SHP77 treated with DMSO at 0.1 percent for 48 hours (cell line): ENCODE measurements at regions not wholly inside any gene's neighbourhood (a gene's known extent, or its start where the extent isn't known, plus 50 kb on each side); places are given as distances from the start of the nearest gene placed in this dataset.
A peak's percentile ranks its signal among the peaks of the same experiment; 100 is the strongest.
"Not testable (repeated sequence)": the region's sequence is repeated elsewhere in the genome, so short reads cannot be mapped to it uniquely, and the experiment has no call there.

Source experiments
- DNase-seq: peaks from one replicate; lab custom pipeline; 2025; lab: John Stamatoyannopoulos, UW

DNA sequence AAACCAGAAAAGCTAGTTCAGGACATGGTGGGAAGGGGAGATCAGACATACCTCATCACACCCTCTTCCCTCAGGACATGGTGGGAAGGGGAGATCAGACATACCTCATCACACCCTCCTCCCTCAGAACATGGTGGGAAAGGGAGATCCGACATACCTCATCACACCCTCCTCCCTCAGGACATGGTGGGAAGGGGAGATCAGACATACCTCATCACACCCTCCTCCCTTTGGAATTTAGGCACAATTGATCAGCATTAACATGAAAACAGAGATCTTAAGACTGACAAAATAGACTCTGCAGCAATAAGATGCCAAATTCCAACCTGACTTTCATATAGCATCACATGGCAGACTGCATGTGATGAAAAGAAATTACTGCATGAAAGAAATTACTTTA, 412.7 kb upstream of the ZNF717 start:
- DNase-seq: no peak

DNA sequence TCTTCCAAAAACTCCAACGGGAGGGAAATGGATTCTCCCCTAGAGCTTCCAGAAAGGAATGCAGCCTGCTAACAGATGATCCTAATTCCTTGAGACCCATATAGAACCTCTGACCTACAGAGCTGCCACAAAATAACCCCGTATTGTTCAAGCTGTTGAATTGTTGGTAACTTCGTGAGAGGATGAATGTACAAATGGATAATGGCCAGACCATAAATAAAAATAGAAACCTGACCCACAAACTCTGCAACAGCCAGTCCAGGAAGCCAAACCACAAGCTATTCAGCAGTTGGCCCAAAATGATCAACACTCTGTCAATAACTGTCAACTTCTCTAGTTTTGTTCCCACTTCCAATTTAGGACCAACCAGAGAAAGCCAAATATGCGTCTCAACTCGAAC, 414.0 kb upstream of the ZNF717 start:
- no peak for DNase-seq

DNA sequence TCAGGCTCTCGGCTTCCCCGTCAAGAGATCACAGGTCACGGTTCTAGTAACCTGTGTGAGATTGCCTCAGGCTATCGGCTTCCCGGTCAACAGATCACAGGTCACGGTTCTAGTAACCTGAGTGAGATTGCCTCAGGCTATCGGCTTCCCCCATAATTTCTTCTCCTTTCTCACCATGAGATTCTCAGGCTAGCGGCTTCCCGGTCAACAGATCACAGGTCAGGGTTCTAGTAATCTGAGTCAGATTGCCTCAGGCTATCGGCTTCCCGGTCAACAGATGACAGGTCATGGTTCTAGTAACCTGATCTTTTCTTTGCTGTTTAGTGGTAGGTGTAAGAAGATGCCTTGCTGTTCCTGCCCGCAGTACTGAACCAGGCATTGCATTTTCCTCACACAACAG, 418.2 kb upstream of the ZNF717 start:
- DNase-seq: no peak

DNA sequence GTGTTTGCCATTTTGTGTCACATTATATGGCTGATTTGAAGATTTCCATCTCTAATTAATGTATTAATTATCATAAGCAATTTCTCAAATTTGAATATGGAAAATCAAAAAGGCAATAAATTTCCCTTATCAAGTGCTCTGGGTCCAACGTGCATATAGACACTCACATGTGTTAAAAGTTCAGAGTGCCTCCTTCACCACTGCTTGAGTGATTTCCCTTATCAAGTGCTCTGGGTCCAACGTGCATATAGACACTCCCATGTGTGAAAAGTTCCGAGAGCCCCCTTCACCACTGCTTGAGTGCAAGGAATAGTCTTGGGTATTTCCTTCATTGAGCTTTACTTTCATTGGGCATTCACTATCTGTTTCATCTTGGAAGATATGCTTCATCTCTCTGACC, 421.0 kb upstream of the ZNF717 start:
- DNase-seq: no peak

DNA sequence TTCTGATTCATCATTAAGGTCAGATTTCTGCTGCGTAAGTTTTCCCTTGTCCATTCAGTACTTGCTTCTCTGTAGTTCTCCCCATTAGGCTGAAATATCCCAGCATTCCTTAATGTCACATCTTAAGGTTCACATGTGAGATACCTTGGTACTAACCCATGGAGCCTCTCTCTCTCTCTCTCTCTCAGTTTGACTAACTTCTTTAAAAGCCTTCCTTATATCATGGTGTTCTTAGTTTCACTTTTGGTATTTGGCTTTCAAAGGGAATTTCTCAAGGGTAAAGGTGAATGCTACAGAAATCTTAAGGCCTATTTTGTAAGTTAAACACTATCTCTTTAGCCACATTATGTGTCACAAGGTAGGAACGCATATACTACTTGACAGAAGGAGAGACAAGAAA, 427.3 kb upstream of the ZNF717 start:
- no peak for DNase-seq

DNA sequence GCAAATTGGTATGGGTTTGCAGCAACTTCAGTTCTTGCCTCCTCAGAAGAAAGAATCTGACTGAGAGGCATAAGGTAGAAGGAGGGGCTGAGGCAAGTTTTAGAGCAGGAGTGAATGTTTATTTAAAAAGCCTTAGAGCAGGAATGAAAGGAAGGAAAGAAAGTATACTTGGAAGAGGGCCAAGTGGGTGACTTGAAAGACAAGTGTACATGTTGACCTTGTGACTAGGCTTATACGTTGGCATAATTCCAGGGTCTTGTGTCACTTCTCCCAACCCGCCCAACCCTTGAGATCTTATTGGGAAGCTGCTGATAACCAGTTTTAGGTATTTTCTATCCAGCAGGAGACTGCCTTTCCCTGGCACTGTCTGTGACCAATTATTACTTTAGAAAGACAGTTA, 436.9 kb upstream of the ZNF717 start:
- DNase-seq: no peak

DNA sequence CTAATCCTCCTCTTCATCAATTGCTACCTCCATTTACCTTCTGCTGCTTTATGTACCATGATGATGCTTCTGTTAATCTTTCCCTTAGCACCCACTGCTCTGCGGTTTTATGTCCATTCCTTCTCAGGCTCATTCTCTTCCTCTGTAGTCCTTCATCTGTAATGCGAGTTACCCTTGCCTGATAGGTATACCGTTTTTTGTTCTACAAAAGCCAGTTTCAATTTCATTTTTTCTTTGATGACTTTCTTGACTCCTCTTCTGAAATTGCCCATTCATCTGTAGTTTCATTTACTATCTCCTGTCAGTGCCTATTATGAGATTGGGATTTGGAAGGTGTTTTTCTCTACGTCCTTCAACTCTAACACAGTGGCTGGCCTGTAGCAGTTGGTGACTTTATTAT, 445.9 kb upstream of the ZNF717 start:
- DNase-seq: no peak

DNA sequence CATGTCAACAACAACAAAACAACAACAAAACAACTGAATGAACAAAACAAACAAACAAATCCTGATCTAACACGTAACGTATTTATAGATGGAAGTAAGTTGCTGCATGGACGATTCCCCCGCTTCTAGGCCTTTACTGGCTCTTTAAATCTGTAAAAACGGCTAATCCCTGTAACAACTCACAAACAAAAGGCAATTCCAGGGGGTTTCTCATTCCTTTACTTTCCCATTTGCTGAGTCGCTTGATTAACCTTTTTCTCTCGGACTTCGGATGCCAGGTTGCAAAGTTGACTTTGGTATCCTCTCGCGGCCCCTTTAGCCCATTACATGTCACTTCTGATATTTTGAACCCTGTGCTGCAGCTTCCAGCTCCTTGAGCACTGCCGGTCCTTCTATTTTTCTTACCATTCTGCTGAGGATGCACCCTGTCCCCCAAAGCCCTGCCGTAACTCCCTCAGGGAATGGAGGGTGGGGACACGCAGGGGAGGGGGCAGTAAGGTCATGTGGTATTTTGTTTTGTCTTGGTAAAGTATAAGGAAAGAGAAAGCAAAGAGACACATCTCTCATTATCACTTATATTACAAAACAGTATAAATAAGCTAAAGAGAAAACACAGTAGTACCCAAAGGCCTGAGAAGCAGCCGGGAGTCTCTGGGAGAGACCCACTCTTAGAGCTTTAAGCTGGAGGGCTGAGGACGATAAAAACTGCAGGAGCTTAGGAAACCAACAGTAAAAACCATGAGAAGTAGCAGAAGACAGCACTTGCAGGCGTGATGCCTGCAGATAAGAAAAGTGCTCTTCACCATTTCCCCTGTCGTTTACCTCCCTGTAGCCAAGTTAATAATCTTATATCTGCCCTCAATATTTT, 457.8 kb upstream of the ZNF717 start:
- DNase-seq: no peak

DNA sequence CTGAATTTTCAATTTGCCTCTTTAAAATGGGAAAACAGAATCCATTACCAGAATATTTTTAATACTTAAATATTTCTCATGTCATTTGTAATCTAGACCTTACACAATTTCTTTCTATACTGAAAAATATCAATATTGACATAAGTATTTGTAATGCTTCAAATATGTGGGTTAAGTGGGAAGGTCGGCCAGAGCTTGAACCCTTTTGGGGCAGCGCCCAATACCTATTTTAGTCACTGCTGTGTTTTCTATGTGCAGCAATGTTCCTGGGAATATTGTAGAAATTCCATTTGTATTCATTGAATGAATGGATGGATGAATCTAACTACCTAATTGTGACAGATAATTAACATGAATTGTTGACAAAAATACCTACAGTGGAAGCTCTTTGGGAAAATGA, 459.7 kb upstream of the ZNF717 start:
- no peak for DNase-seq

DNA sequence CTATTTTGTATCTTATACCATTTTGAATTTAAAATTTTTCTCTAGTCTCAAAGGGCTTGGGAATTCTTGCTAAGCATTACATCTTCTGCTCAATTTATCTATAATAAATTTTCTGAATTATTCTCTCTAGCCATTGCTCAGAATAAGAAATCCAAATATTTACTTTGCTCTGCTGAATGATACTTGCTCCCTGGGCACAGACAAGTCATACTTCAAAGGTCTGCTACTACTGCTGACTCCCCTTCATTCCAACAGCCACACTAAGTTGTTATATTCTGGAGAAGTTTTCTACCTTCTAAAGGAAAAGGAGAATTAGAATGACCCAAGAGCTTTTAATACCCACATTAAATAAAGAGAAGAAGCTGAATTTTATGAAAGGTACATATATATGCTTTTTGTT, 460.3 kb upstream of the ZNF717 start:
- DNase-seq: peak; percentile 5

DNA sequence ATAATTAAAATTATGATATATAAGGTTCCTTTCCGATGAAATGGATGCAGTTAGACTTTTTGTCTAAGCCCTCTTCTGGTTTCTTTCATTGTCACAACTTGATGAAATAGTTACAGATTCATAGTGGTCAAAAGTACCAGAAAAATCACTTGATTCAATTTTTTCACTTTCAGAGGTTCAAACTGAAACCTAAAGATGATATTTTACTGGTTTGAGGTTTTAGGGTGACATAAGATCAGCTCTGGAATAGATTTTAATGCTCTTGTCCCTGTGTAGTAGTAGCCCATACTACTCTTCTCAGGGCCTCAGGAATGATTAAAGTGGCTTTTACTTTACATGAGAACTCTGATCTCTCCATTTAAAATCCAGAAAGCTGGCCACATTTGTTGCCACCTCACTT, 479.1 kb upstream of the ZNF717 start:
- no peak for DNase-seq

DNA sequence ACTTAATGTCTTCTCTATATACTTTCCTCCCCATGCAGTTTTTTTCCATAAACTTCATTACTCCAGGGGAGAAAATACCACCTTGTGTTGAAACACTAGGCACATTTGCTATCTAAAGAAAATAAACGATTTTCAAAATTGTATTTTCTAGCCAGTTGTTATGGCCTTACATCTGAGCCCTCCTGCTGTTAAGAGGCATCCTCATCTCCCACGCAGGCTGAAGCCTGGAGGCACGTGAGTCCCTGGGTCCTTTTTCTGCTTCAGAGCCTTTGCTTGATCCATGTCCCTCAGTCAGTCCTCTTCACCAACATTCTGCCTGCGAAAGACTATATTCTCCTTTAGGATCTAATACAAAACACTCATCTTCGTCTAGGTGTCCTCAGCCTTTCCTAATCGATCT, 479.6 kb upstream of the ZNF717 start:
- DNase-seq: no peak

DNA sequence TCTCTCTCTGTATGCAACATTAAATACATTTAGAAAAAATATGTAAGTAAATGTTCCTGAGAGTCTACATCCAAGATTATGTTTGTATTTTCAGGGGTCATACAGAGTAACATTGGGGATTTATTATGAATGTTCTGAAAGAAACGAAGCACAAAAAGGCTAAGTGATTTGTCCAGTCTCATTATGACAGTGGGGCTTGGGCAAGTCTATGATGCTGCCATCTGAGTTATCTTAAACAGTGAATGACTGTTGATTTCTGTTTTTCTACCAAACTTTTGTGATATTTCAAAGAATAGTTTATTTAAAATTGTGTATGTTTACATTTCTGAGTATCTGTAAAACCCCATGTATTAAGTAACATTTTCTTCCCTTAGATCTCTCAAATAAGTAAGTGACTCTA, 481.2 kb upstream of the ZNF717 start:
- DNase-seq: no peak

DNA sequence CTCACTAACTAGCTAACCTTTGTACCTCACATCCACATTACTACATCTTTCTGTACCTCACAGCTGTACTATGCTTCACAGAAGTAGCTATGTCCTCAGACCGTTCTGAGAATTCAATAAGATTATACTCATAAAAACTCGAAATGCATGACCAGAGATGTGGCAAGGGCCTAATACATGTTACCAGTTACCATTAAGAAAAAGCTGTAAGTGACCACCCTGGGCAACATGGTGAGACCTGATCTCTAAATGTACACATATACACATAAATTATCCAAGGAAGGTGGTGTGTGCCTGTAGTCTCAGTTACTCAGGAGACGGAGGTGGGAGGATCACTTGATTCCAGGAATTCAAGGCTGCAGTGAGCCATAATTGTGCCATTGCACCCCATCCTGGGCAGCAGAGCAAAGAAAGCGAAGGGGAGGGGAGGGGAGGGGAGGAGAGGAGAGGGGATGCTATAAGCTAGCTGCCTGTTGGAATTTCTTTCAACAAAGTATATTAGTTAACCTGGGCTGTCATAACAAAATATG, 482.6 kb upstream of the ZNF717 start:
- DNase-seq: no peak

DNA sequence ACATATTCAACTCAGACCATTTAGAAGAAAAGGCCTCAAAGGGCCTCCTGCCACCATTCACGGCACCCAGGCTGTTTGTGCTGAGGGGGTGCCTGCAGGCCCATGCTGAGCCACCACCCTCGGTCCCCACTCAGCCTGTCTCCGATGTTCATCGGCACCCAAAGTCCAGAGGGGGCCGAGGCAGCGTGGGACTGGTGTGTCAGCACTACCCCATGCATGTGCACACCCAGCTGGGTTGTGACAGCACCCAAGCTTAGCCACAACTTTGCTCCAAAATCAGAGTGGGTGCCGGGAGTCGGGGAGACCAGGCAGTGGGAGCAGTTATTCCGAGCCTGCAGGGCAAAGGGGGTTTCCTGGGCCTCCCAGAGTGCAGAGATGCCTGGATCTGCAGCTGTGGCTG, 508.5 kb upstream of the ZNF717 start:
- DNase-seq: no peak

DNA sequence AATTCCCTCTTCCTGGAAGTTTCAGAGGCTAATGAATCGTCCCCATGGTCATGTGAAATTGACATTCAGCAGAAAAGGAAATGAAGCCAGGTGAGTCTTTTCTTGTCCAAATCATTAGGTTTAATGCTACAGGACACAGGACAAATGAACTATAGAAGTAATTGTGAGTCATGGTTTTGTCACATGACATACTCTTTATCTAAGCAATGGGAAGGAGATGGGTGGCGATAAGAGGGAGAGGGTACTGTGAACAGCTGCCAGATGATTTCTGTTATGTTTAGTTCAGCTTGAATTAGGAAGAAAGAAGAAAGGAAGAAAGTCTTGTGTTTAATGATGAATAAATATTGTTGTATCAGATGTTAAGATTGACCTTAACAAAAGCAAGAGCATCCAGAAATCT, 515.4 kb upstream of the ZNF717 start:
- DNase-seq: no peak

DNA sequence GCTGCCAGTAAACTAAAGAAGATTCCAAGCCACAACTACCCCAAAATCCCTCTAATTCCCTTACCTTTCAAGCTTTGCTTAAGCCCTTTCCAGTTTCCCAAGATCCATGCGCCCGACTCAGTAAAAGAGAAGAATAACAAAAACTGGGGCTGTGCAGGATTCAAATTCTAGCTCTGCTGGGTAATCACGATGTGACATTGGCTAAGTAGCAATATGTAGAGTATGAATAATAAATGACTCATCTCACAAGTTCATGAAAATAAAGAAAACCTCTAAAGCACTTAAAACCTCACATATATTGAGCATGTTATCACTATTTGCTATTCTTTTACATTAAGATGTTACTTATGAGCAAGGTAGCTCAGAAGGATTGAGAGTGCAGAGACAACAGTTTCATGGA, 522.2 kb upstream of the ZNF717 start:
- DNase-seq: no peak

DNA sequence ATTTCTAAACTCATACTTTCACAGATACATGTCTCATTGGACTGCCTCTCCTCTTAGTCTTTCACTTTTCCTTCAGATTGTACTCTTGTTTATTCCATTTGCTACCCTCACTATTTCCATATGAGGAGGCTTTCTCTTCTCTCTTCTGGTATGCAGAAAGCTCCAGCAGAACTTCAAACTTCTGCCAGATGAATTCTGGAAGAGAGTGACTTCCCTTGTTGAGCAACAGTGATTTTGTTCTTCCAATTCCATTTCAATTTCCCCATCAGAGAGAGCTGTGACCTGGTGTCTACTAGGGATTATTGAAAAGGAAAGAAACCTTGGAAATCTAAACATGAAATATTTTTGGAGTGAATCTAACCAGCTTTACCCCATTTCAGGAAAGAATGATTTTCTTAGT, 523.2 kb upstream of the ZNF717 start:
- DNase-seq: no peak

DNA sequence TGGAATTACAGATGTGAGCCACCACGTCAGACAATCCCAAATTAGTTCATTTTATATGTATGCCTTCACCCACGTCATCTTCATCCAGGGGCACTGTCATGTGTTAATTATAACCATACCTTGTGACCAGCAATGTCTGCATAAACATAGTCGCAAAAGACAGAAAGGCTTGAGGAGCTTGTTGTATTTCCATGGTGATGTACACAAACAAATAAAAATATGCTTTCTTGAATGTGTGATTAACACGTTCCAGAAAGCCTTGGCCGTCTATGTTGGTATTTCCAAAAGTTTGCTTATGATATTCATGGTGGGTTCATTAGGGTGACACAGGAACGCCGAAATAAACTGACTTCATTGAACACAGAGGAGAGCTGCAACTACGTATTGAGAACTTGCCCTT, 524.7 kb upstream of the ZNF717 start:
- DNase-seq: no peak

DNA sequence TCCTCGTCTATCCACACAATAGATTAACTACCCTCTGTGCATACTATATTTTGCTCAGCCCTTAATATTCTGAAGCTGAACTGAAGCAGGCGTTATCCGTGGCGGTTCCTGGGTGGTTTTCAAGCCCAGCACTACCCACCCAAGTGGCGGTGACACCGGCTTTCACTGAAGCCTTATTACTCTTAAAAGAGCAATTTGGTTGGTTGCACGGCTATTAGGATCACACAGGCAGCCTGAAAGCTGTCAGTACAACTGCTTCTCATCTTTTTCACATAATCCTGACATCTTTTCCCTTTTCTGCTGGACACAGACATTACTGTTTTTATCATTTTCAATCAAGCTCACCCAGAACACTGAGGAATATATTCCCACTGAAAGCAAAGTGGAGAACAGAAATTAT, 525.3 kb upstream of the ZNF717 start:
- no peak for DNase-seq

DNA sequence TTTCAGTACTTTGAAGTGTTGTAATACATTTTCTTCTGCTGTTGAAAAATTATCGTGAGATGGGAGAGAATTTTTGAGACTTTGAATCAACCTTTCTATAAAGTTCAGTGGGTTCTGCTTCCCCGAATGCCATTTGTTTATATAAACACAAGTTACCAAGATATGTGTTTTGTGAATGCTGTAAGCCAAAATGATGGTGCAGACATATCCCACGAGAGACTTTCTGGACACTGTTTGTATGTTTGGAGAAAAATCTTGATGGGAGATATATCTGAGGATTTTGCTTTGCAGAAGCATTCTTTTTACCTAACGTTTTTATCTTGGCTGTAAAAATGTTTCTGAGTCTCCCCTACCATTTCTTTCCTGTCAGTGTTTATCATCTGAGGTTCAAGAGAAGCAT, 526.6 kb upstream of the ZNF717 start:
- no peak for DNase-seq

DNA sequence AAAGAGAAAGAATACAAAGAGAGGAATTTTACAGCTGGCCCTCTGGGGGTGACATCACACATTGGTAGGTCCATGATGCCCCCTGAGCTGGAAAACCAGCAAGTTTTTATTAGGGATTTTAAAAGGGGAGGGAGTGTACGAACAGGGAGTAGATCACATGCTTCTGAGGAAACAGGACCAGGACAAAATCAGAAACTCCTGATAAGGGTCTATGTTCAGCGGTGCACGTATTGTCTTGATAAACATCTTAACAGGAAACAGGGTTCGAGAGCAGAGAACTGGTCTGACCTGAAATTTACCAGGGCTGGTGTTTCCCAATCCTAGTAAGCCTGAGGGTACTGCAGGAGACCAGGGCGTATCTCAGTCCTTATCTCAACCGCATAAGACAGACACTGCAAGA, 530.6 kb upstream of the ZNF717 start:
- not testable (repeated sequence) for DNase-seq

DNA sequence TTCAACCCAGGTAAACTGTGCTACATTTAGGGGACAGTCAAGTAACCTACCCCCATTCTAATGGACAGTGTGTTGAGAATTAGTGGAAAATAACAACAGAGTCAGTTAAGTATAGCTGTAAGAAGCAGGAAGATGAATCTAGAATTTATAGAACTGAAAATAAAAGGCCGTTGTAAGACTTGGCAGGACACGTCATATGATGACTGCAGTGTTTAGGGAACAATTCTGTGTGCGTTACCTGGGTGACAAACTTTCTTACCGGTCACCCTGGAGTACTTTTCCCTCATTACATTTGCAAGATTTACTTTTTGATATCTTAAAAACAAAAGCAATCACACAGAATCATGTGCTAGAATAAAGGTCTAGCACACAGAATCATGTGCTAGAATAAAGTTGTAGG, 536.3 kb upstream of the ZNF717 start:
- DNase-seq: no peak

DNA sequence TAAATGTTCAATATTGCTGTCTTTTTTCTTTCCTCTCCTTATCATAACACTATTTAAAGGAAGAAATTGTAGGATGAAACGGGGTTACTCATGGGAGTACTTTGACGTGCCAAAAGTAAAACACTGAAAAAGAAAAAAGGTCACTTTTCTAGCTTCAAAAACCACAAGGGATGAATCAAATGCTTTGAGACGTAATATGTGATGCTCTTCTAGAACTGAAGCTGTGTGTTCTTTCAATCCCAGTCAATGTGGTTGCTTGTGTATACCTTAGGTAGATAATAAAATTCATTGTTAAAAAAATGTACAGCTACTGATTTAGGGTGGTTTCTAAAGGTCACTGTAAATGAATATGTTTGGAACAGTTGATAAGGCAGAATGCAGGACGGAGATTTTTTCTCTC, 538.8 kb upstream of the ZNF717 start:
- no peak for DNase-seq
